Kidney (tissue), 13 donors: ENCODE measurements at regions not wholly inside any gene's neighbourhood (a gene's known extent, or its start where the extent isn't known, plus 50 kb on each side); places are given as distances from the start of the nearest gene placed in this dataset.

ENCODE experiments used
- DNase-seq, 5 donors: peaks; one replicate each; pipeline ENCODE4 v3.0.0-alpha.2; 2013 to 2020
- FAIRE-seq: peaks from 2 replicates; lab custom pipeline; 2012; peaks lifted over from hg19 to GRCh38; lab: Jason Lieb, UNC
- H3K27ac ChIP-seq, 2 donors: one replicate each; pipeline ENCODE4 v1.7.0; 2013; ENCODE audit warnings: low read depth in 2 of 2, low read length in 2 of 2, inconsistent platforms in 1 of 2
- H3K27me3 ChIP-seq: one replicate; pipeline ENCODE4 v1.7.1; 2013; ENCODE audit warnings: low read length, inconsistent platforms; ENCODE audit not compliant: control insufficient read depth, insufficient read depth
- H3K36me3 ChIP-seq, 3 donors: one replicate each; pipeline versions ENCODE4 v1.7.0 to v1.7.1; 2013; ENCODE audit warnings: low read length in 3 of 3, control low read depth in 1 of 3, inconsistent platforms in 1 of 3; ENCODE audit not compliant: insufficient read depth in 3 of 3, control insufficient read depth in 2 of 3
- H3K4me1 ChIP-seq, 3 donors: one replicate each; pipeline versions ENCODE4 v1.7.0 to v1.7.1; 2013; ENCODE audit warnings: low read length in 3 of 3, inconsistent platforms in 1 of 3, low read depth in 1 of 3; ENCODE audit not compliant: control insufficient read depth in 2 of 3, insufficient read depth in 2 of 3
- H3K4me3 ChIP-seq, 3 donors: one replicate each; pipeline versions ENCODE4 v1.7.0 to v1.8.1; 2013; ENCODE audit warnings: low read length in 3 of 3, control low read depth in 1 of 3, inconsistent platforms in 1 of 3
- H3K9ac ChIP-seq, 3 donors: one replicate each; pipeline versions ENCODE4 v1.7.0 to v1.7.1; 2013; ENCODE audit warnings: low read length in 3 of 3, control low read depth in 1 of 3, inconsistent platforms in 1 of 3
- H3K9me3 ChIP-seq, 3 donors: one replicate each; pipeline versions ENCODE4 v1.7.0 to v1.7.1; 2013; ENCODE audit warnings: low read length in 3 of 3, control low read depth in 1 of 3, inconsistent platforms in 1 of 3; ENCODE audit not compliant: control insufficient read depth in 2 of 3, insufficient read depth in 1 of 3
- CTCF ChIP-seq: IDR thresholded peaks from 3 replicates; pipeline ENCODE4 v1.5.1; 2012; ENCODE audit warnings: mild to moderate bottlenecking, moderate library complexity, borderline replicate concordance; ENCODE audit not compliant: insufficient read depth; ENCODE audit errors: extremely low read depth
- intact Hi-C: fragments of 100-400 bp; cut with DNase I; formaldehyde crosslinking; loops from one replicate; pipeline ENCODE4 v1.11.1; 2022
- donor health status: control.
- donor health status: control.
- donor health status: control.
- donor health status: control.
- donor health status: control.
- donor health status: DM: yes; HTN: yes; CAD: no.
- donor health status: Normal renal cell carcinoma (clear cell type).

DNA sequence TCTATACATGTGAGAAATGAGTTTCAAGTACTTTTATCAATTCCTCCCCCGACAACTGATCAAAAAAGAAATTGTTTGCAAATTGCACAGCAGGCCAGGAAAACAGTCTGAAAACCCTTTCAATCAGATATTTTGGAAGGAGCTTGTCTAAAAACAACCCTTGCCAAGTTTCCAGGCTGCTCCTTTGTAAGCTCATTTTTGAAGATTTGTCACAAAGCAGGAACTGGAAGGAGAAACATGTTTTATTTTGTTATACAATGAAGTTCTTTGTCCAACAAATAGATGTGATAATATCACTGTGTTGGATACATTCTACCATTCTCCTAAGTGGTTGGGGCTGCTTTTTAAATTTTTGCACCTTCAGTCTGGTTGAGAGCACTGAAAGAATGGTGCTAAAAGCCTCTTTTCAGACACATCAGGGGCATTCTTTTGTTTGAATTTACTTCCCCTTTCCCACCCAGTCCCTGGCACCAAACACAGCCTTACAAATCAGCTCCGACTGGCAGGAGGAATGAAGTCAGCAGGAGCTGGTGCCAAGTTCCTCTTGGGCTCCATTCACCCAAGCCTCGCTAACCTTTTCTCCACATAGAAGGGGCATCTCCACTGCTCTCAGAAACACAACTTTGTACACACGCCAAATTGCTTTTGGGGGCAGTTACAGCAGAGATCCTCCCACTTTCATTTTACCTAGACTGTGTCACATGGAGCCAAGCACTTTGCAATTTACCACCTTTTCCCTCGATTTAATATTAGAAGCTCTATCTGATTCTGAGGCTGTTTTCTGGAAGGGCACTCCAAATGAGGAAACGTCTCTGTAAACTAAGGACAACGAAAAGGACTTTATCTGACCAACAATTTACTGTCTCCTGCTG is 88.0 kb downstream of the C1D start:
- H3K9me3 ChIP-seq = peaks cover 0 to 2% (median 0%) of the 10 kb centered on the region in 3 donors
- FAIRE-seq = no peak
- no peak for TF ChIP-seq CTCF
- H3K4me1 ChIP-seq = peaks cover 0 to 3% (median 0%) of the 10 kb centered on the region in 3 donors
- no peaks in the 10 kb centered on the region for H3K27me3 ChIP-seq
- no peaks in the 10 kb centered on the region for H3K36me3 ChIP-seq
- no peak overlapping the region for H3K27ac ChIP-seq
- H3K4me3 ChIP-seq = no peak overlapping the region
- H3K9ac ChIP-seq = no peak overlapping the region
- peak in 2 of 5 donors; percentile 10 to 67 for DNase-seq
- intact Hi-C loops = no loop called here

- H3K27ac ChIP-seq = no peak overlapping the region
- peaks cover 0 to 5% (median 4%) of the 10 kb centered on the region in 3 donors for H3K9me3 ChIP-seq
- FAIRE-seq = no peak
- H3K4me3 ChIP-seq = no peak overlapping the region
- no peak overlapping the region for H3K9ac ChIP-seq
- no peaks in the 10 kb centered on the region for H3K27me3 ChIP-seq
- TF ChIP-seq CTCF = no peak
- DNase-seq = no peak
- H3K4me1 ChIP-seq = peaks cover 0 to 3% (median 0%) of the 10 kb centered on the region in 3 donors
- no peaks in the 10 kb centered on the region for H3K36me3 ChIP-seq
- intact Hi-C loops = no loop called here
Measured at GRCh38 chr2:67977464-67977863, 85.3 kb downstream of the C1D start.

DNA sequence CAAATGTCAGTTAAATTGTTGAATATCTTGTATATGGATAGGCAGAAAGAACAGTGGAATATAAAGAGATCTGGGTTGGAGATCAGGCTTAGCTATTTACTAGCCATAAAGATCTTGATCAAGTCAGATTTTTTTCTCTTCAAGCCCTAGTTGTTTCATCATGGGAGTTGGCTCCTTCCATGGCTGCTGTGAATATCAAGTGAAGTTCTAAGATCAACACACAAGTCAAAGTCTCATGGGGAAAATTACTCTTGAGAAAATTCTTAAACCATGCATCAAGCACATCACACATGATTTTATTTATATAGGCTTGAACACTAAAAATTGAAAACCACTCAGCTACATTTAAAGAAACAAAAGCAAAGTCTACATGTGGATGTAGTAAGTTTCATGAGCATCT is 79.8 kb downstream of the C1D start:
- Histone ChIP-seq H3K9me3 (peaks cover 0 to 5% (median 4%) of the 10 kb centered on the region in 3 donors), H3K9ac (no peak overlapping the region), H3K27me3 (no peaks in the 10 kb centered on the region), H3K27ac (no peak overlapping the region), H3K4me1 (no peaks in the 10 kb centered on the region), H3K4me3 (no peak overlapping the region), H3K36me3 (no peaks in the 10 kb centered on the region)
- TF ChIP-seq CTCF = no peak
- no peak for FAIRE-seq
- intact Hi-C loops = no loop called here
- no peak for DNase-seq
